K562 (cell line): ENCODE measurements at regions not wholly inside any gene's neighbourhood (a gene's known extent, or its start where the extent isn't known, plus 50 kb on each side); places are given as distances from the start of the nearest gene placed in this dataset.

Experiments
- ATAC-seq: fragments of 200-7000 bp; cut with Tn5 transposase; 3 replicates; pipeline ENCODE4 v1.9.1; 2020; ENCODE audit warnings: moderate library complexity
- BruUV-seq: library from RNA; stranded (reverse); fragments of 400-500 nt; replicated peaks from 2 replicates; lab custom pipeline; 2021; lab: Mats Ljungman, UMichigan
- CTCF ChIA-PET: fragments of 300-600 bp; formaldehyde crosslinking; extraction: SDS; loops from one replicate; lab custom pipeline; 2021; ENCODE audit warnings: low intra/inter-chr PET ratio; lab: Yijun Ruan, JAX
- POLR2A ChIA-PET: fragments of 300-600, 350-650 bp; sonication (Branson Sonifier 250); formaldehyde crosslinking; extraction: SDS; loops from one replicate; lab custom pipeline; 2021; ENCODE audit warnings: antibody characterized with exemption, inconsistent platforms; lab: Yijun Ruan, JAX
- DNase-seq, 4 experiments: peaks; one replicate each; pipeline versions ENCODE4 v3.0.0 to v3.0.0-alpha.2; 2011 to 2018; ENCODE audit warnings: low spot score in 3 of 4, mixed read lengths in 3 of 4; ENCODE audit errors: extremely low read depth in 1 of 4
- FAIRE-seq: peaks from 2 replicates; lab custom pipeline; 2011; peaks lifted over from hg19 to GRCh38; lab: Jason Lieb, UNC
- H2AFZ ChIP-seq: 2 replicates; pipeline ENCODE4 v1.6.0; 2011; ENCODE audit warnings: low read depth, low read length, control low read depth, inconsistent platforms
- H3K27ac ChIP-seq: fragments of 200-600 bp; 3 replicates; pipeline ENCODE4 v1.8.0; 2011; ENCODE audit warnings: low read depth, mild to moderate bottlenecking, control low read depth, inconsistent platforms, low read length, moderate library complexity, mixed read lengths; ENCODE audit errors: extremely low read depth
- H3K27me3 ChIP-seq, 2 experiments: fragments of 300-600 bp in 1 of 2; 2 replicates in 1 of 2; 3 replicates in 1 of 2; pipeline versions ENCODE4 v1.6.0 to v1.8.0; 2011; ENCODE audit warnings: inconsistent platforms in 2 of 2, low read length in 2 of 2, mild to moderate bottlenecking in 1 of 2, mixed read lengths in 1 of 2, moderate library complexity in 1 of 2; ENCODE audit not compliant: control insufficient read depth in 2 of 2, insufficient read depth in 2 of 2
- H3K36me3 ChIP-seq: fragments of 300-600 bp; 3 replicates; pipeline ENCODE4 v1.8.0; 2011; ENCODE audit warnings: mild to moderate bottlenecking, low read length, inconsistent platforms; ENCODE audit not compliant: control insufficient read depth, insufficient read depth
- H3K4me1 ChIP-seq, 2 experiments: fragments of 200-600 bp in 1 of 2; replicated peaks in 1 of 2; 2 replicates in 1 of 2; 3 replicates in 1 of 2; pipeline versions ENCODE4 v1.5.1 to v1.8.0; 2011; ENCODE audit warnings: inconsistent platforms in 2 of 2, low read length in 2 of 2, mild to moderate bottlenecking in 1 of 2, mixed read lengths in 1 of 2, moderate library complexity in 1 of 2; ENCODE audit not compliant: control insufficient read depth in 2 of 2, insufficient read depth in 2 of 2
- H3K4me2 ChIP-seq: 2 replicates; pipeline ENCODE4 v1.6.1; 2011; ENCODE audit warnings: low read length, control low read depth, inconsistent platforms, mixed read lengths; ENCODE audit not compliant: insufficient read depth
- H3K4me3 ChIP-seq: fragments of 200-600 bp; sonication (generic), shearing (Covaris generic); 2 replicates; pipeline ENCODE4 v1.5.1; 2016; ENCODE audit warnings: control low read depth, inconsistent platforms
- H3K79me2 ChIP-seq: fragments of 200-600 bp; 3 replicates; pipeline ENCODE4 v1.8.0; 2011; ENCODE audit warnings: low read length, inconsistent platforms; ENCODE audit not compliant: control insufficient read depth, insufficient read depth
- H3K9ac ChIP-seq, 2 experiments: 2 replicates each; pipeline versions ENCODE4 v1.6.0 to v1.6.1; 2011; ENCODE audit warnings: low read depth in 2 of 2, low read length in 2 of 2, control low read depth in 1 of 2, inconsistent platforms in 1 of 2, mild to moderate bottlenecking in 1 of 2, mixed read lengths in 1 of 2; ENCODE audit not compliant: insufficient read depth in 1 of 2
- H3K9me1 ChIP-seq: one replicate; pipeline ENCODE4 v1.6.0; 2011; ENCODE audit warnings: inconsistent platforms, mild to moderate bottlenecking, low read length, moderate library complexity; ENCODE audit not compliant: control insufficient read depth, insufficient read depth
- H3K9me3 ChIP-seq: replicated peaks from 2 replicates; pipeline ENCODE4 v1.5.1; 2011; ENCODE audit warnings: low read depth, low read length, inconsistent platforms; ENCODE audit not compliant: control insufficient read depth, insufficient read depth
- H4K20me1 ChIP-seq: replicated peaks from 2 replicates; pipeline ENCODE4 v1.6.1; 2011; ENCODE audit warnings: low read length, inconsistent platforms, mixed read lengths; ENCODE audit not compliant: control insufficient read depth, insufficient read depth
- CBFA2T2 ChIP-seq: fragments of 450-650 bp; conservative IDR thresholded peaks from 2 replicates; pipeline ENCODE4 v1.6.1; 2017; ENCODE audit warnings: mild to moderate bottlenecking
- MBD2 ChIP-seq: sonication (generic); IDR thresholded peaks from 2 replicates; pipeline ENCODE4 v1.6.1; 2016; ENCODE audit warnings: low read depth, borderline replicate concordance
- RAD51 ChIP-seq: fragments of 450-650 bp; IDR thresholded peaks from 2 replicates; pipeline ENCODE4 v1.7.1; 2016; ENCODE audit warnings: low read depth, mild to moderate bottlenecking, borderline replicate concordance
- SPI1 ChIP-seq: IDR thresholded peaks from 2 replicates; pipeline ENCODE4 v1.6.1; 2011; ENCODE audit warnings: low read depth, low read length, control low read depth, borderline replicate concordance
- TFE3 ChIP-seq: fragments of 450-650 bp; formaldehyde crosslinking; IDR thresholded peaks from 2 replicates; pipeline ENCODE4 v1.4.0; 2020; ENCODE audit warnings: mild to moderate bottlenecking, mixed read lengths
- XRCC4 ChIP-seq: IDR thresholded peaks from one replicate; pipeline ENCODE4 v1.6.1; 2011; ENCODE audit not compliant: insufficient read depth, insufficient read length; ENCODE audit errors: extremely low read depth
- ZBTB5 ChIP-seq: fragments of 450-650 bp; IDR thresholded peaks from 2 replicates; pipeline ENCODE4 v1.6.1; 2017; ENCODE audit warnings: antibody characterized with exemption
- WGBS: fragments of 100-300 bp; shearing (Covaris generic); methylation state at CpG from one replicate; pipeline ENCODE4 v1.1.6; 2016; ENCODE audit warnings: low coverage, mixed read lengths; ENCODE audit not compliant: insufficient coverage; ENCODE audit errors: missing lambda C conversion rate; 5-methylcytosine and 5-hydroxymethylcytosine counted together
- in situ Hi-C: fragments of 300-500 bp; cut with MboI; formaldehyde crosslinking; loops from 4 replicates; pipeline ENCODE4 v1.15.0; 2018; ENCODE audit warnings: inconsistent platforms, mixed read lengths
- intact Hi-C: fragments of 100-400 bp; cut with micrococcal nuclease; formaldehyde crosslinking; loops from 2 replicates; pipeline ENCODE4 v1.14.2; 2022

GRCh38 chr3:4042070-4042469 lies 242.8 kb downstream of the LRRN1 start:
- no peak overlapping the region for H3K27ac ChIP-seq
- WGBS = 0% methylated on average over 2 of the region's 2 CpGs
- TF ChIP-seq SPI1 = no peak
- TF ChIP-seq TFE3 (CRISPR knock-in tag) = peak; percentile 95
- no peak for TF ChIP-seq XRCC4
- TF ChIP-seq MBD2 = no peak
- TF ChIP-seq RAD51 = peak; percentile 74; the same call in 1 of the 2 replicates
- peak; percentile 41; the same call in 1 of the 2 replicates for TF ChIP-seq CBFA2T2
- TF ChIP-seq ZBTB5 = no peak
- no peaks in the 10 kb centered on the region; the same call in 1 of the 2 replicates for H3K9me3 ChIP-seq
- no peaks in the 10 kb centered on the region for H3K27me3 ChIP-seq
- no peaks in the 10 kb centered on the region for H3K79me2 ChIP-seq
- no peak for DNase-seq
- no peaks in the 10 kb centered on the region for H3K4me1 ChIP-seq
- H3K4me2 ChIP-seq = no peak overlapping the region
- no peaks in the 10 kb centered on the region for H3K36me3 ChIP-seq
- ATAC-seq = no peak
- ChIA-PET CTCF (no interaction called here), POLR2A (no interaction called here)
- no peak overlapping the region for H3K9ac ChIP-seq
- intact Hi-C loops (no loop called here), in situ Hi-C loops (no loop called here)
- H2AFZ ChIP-seq = no peak overlapping the region
- no peak overlapping the region for H3K4me3 ChIP-seq
- H4K20me1 ChIP-seq = no peaks in the 10 kb centered on the region
- no peaks in the 10 kb centered on the region for H3K9me1 ChIP-seq
- FAIRE-seq = no peak
- no TSS peak for BruUV-seq
